Small intestine (tissue), 7 donors: ENCODE measurements at regions not wholly inside any gene's neighbourhood (a gene's known extent, or its start where the extent isn't known, plus 50 kb on each side); places are given as distances from the start of the nearest gene placed in this dataset.

ENCODE experiments used
- DNase-seq, 2 donors: peaks; one replicate each; pipeline versions ENCODE4 v3.0.0 to v3.0.0-alpha.2; 2013
- FAIRE-seq: peaks from 2 replicates; lab custom pipeline; 2012; peaks lifted over from hg19 to GRCh38; lab: Jason Lieb, UNC
- H3K27ac ChIP-seq, 3 donors: one replicate each; pipeline ENCODE4 v1.5.1; 2013; ENCODE audit warnings: low read length in 2 of 3, mild to moderate bottlenecking in 2 of 3, control low read depth in 1 of 3, inconsistent platforms in 1 of 3, low read depth in 1 of 3, moderate library complexity in 1 of 3
- H3K27me3 ChIP-seq, 3 donors: one replicate each; pipeline ENCODE4 v1.6.1; 2013; ENCODE audit warnings: low read length in 3 of 3, inconsistent platforms in 1 of 3; ENCODE audit not compliant: control insufficient read depth in 3 of 3, insufficient read depth in 3 of 3
- H3K36me3 ChIP-seq, 3 donors: one replicate each; pipeline ENCODE4 v1.6.1; 2013; ENCODE audit warnings: low read length in 3 of 3, inconsistent platforms in 1 of 3, low read depth in 1 of 3, mild to moderate bottlenecking in 1 of 3, moderate library complexity in 1 of 3; ENCODE audit not compliant: control insufficient read depth in 3 of 3, insufficient read depth in 2 of 3
- H3K4me1 ChIP-seq, 3 donors: one replicate each; pipeline ENCODE4 v1.6.1; 2013; ENCODE audit warnings: low read length in 2 of 3, inconsistent platforms in 1 of 3, low read depth in 1 of 3, mild to moderate bottlenecking in 1 of 3, moderate library complexity in 1 of 3; ENCODE audit not compliant: control insufficient read depth in 3 of 3, insufficient read depth in 2 of 3
- H3K4me3 ChIP-seq, 3 donors: one replicate each; pipeline ENCODE4 v1.5.1; 2013; ENCODE audit warnings: low read length in 3 of 3, control low read depth in 1 of 3, inconsistent platforms in 1 of 3, low read depth in 1 of 3, mild to moderate bottlenecking in 1 of 3, moderate library complexity in 1 of 3
- H3K9me3 ChIP-seq, 2 donors: one replicate each; pipeline ENCODE4 v1.6.1; 2013; ENCODE audit warnings: low read depth in 1 of 2, low read length in 1 of 2; ENCODE audit not compliant: control insufficient read depth in 2 of 2, insufficient read depth in 1 of 2
- WGBS, 3 donors: extraction: QIAGEN DNeasy Blood & Tissue Kit; methylation state at CpG; one replicate each; pipeline ENCODE4 v1.1.7; 2013; 5-methylcytosine and 5-hydroxymethylcytosine counted together
- donor health status: healthy with polysubstance abuse.
- donor health status: control.
- donor health status: control.
- donor health status: Bipolar disorder and iron deficiency.
- donor health status: healthy.

DNA sequence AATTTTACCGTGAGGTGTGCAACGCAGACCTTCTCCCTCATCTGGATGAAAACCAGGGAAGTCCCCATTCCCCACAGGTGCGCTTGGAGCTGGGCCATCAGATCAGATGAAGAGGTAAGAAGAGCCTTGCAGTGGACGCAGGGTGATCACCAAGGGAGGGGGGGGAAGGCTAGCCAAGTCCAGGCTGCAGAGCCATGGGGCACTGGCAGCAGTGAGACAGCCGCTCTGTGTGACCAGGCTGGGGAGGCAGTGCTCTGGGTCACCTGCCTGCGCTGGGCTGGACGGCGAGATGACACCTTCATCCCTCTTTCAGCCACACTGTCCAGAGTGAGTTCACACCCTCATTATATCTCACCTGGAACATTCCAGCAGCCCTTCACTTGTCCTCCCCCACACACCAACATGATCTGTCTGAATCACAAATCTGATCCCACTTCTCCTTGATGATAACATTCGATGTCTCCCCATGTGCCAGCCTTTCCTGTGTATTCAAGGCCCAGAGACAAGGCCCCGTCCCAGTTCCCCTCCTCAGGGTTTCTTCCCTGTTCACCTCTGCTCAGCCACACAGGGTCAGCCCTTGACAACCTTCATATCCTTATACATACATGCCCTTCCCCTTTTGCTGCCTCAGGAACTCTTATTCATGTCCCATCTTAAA is 65.9 kb upstream of the VASH1 start:
- WGBS, 3 donors, result 90 to 92% (median 91%) methylated on average over 6 to 10 of the region's 10 CpGs
- Histone ChIP-seq H3K36me3 (no peaks in the 10 kb centered on the region), H3K4me3 (no peak overlapping the region), H3K4me1 (no peaks in the 10 kb centered on the region), H3K27me3 (peaks cover 0 to 1% (median 0%) of the 10 kb centered on the region in 3 donors), H3K27ac (no peak overlapping the region), H3K9me3 (no peaks in the 10 kb centered on the region)
- no peak for FAIRE-seq
- DNase-seq, result no peak

DNA sequence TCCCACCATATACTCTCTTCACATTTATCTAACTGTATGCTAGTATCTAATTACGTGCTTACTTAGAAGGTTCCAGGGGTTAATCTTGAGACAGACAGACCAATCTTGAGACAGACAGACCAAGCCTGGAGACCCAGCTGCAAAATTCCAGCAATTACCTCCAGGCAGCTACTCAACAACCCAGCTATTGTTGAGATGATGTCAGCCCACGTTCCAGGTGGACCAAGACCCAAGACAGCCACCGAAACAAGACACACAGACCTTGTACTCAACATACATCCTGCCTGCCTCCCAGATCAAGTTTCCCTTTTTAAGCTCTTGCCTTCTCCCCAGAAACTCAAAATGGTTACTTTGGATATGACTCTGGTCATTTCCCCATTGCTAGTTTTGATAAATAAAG is 64.9 kb upstream of the VASH1 start:
- no peak overlapping the region for H3K27ac ChIP-seq
- H3K36me3 ChIP-seq, result no peaks in the 10 kb centered on the region
- no peaks in the 10 kb centered on the region for H3K4me1 ChIP-seq
- no peak overlapping the region for H3K4me3 ChIP-seq
- H3K9me3 ChIP-seq, result no peaks in the 10 kb centered on the region
- DNase-seq, result no peak
- H3K27me3 ChIP-seq, result no peaks in the 10 kb centered on the region
- WGBS, 3 donors, result 79 to 86% (median 83%) methylated on average over 3 of the region's 3 CpGs
- no peak for FAIRE-seq

DNA sequence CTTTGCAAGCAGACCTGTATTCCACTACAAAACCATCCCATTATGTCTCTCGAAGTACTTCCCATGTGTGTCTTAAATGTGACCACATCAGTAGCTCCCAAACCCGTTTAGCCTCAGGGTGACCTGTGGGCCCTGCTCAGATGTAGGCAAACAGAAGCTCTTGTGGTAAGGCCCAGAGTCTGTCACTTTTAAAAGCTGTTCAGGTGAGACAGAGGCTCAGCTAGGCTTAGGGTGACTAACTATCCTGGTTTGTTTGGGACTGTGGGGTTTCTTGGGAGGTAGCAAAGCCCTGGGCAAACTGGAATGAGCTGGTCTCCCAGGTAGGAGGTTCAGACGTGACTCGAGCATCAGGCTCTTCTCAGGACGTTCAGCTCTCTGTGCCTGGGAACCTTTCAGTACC is 64.5 kb upstream of the VASH1 start:
- 77 to 87% (median 82%) methylated on average over 5 of the region's 5 CpGs for WGBS, 3 donors
- DNase-seq, result no peak
- no peak for FAIRE-seq

DNA sequence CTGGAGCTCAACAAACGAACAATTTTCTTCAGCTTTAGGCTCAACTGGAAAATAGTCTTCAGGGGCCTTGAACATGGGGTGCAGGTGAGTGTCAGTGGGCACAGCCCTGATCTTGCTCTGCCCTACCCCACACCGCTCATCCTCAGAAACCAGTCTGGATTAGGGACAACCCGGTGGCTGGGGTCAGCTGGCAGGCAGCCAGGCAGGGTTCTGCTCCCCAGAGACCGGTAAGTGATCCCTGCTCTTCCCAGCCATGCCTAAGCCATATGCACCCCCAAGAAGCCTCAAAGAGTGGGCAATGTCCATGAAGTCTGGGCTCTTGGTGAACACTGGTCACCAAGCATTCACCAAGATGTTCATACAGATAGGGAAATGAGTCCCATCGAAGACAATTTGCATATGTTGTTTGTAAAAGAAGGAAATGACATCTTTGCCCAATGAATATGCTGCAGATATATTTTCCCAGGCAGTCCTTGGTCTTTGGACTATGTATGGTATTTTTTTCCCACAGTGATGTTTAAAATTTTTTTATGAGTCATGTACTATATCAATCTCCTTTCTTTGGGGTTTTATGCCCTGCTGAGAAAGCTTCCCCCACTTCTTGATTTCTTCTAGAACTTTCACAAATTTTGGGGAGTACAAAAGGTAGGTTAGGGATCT is 63.9 kb upstream of the VASH1 start:
- no peak for FAIRE-seq
- WGBS, 3 donors, result 62 to 75% (median 66%) methylated on average over 5 of the region's 5 CpGs

More for the DNA sequence above, 64.5 kb upstream of the VASH1 start:
- H3K27ac ChIP-seq, result no peak overlapping the region
- H3K4me1 ChIP-seq, result no peaks in the 10 kb centered on the region
- no peaks in the 10 kb centered on the region for H3K36me3 ChIP-seq
- no peaks in the 10 kb centered on the region for H3K27me3 ChIP-seq
- no peak overlapping the region for H3K4me3 ChIP-seq
- no peaks in the 10 kb centered on the region for H3K9me3 ChIP-seq

DNA sequence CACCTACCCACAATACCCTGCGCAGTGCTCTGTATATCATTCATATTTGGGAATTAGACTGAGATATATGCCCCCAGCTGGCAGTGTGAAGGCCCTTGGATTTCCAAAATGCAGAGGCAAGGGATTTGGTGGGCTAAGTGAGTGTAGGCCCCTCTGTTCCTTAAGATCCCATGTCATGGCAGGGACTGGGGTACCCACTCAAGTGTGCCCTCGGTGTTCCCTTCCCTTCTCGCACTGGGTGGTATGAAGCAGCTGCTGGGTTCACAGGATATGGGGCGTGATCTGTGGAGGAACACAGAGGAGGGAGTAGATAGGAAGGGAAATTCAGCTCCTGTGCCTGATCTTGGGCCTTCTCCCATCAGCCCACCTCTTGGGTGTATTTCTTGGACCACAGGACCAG is 63.1 kb upstream of the VASH1 start:
- FAIRE-seq (no peak), DNase-seq (no peak)
- WGBS, 3 donors, result 91 to 98% (median 97%) methylated on average over 4 of the region's 4 CpGs
- no peaks in the 10 kb centered on the region for H3K4me1 ChIP-seq
- no peaks in the 10 kb centered on the region for H3K27me3 ChIP-seq
- H3K9me3 ChIP-seq, result no peaks in the 10 kb centered on the region
- no peak overlapping the region for H3K27ac ChIP-seq
- H3K4me3 ChIP-seq, result no peak overlapping the region
- H3K36me3 ChIP-seq, result no peaks in the 10 kb centered on the region

More for the DNA sequence above, 63.9 kb upstream of the VASH1 start:
- Histone ChIP-seq H3K4me3 (no peak overlapping the region), H3K4me1 (no peaks in the 10 kb centered on the region), H3K36me3 (no peaks in the 10 kb centered on the region), H3K27ac (no peak overlapping the region), H3K9me3 (no peaks in the 10 kb centered on the region), H3K27me3 (no peaks in the 10 kb centered on the region)
- DNase-seq, result no peak

DNA sequence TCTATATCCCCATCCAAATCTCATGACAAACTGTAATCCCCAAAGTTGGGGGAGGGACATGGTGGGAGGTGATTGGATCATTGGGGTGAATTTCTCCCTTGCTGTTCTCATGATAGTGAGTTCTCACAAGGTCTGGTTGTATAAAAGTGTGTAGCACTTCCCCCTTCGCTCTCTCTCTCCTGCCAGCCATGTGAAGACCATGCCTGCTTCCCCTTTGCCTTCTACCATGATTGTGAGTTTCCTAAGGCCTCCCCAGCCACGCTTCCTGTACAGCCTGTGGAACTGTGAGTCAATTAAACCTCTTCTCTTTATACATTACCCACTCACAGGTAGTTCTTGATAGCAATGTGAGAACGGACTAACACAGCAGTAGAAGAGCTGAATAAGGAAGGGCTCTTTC is 62.6 kb upstream of the VASH1 start:
- 73 to 87% (median 79%) methylated on average over 2 to 3 of the region's 3 CpGs for WGBS, 3 donors
- no peak for DNase-seq
- no peaks in the 10 kb centered on the region for H3K36me3 ChIP-seq
- H3K9me3 ChIP-seq, result no peaks in the 10 kb centered on the region
- FAIRE-seq, result no peak
- no peaks in the 10 kb centered on the region for H3K4me1 ChIP-seq
- H3K27me3 ChIP-seq, result no peaks in the 10 kb centered on the region
- H3K4me3 ChIP-seq, result no peak overlapping the region
- H3K27ac ChIP-seq, result no peak overlapping the region

DNA sequence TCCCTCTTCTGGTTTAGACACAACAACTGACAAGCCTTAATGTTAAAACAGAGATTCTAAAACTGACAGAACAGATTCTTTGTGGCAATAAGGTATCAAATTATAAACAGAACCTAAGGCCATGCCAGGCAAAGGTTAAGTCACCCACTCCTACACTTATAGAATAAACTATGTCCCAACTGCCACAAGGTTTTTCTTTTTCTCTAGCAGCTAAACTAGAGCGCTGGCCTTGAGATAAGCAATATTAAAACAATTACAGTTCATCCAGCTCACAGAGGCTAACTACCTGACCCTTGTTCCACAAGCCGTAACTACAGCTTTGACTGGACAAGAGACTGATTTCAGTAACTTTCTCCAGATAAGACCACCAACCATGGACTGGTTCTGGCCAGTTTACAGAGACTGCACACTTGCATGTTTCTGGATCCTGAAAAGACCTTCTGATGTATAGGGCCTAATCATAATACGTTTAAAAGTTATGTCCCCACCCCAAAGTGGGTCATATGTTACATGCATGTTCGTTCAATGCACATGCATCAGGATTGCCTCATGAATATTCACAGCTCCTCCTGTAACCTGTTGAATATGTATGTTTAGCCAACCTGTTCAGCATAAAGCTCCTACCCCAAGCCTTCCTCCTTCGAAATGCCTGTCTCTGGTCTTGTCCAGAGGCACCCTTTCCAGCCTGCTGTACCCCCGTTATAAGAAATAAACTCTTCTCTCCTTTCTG is 61.9 kb upstream of the VASH1 start:
- WGBS, 3 donors, result 51 to 61% (median 51%) methylated on average over 6 of the region's 6 CpGs
- H3K36me3 ChIP-seq, result no peaks in the 10 kb centered on the region
- DNase-seq, result no peak
- no peak for FAIRE-seq
- no peaks in the 10 kb centered on the region for H3K9me3 ChIP-seq
- no peaks in the 10 kb centered on the region for H3K4me1 ChIP-seq
- no peaks in the 10 kb centered on the region for H3K27me3 ChIP-seq
- no peak overlapping the region for H3K27ac ChIP-seq
- H3K4me3 ChIP-seq, result no peak overlapping the region

DNA sequence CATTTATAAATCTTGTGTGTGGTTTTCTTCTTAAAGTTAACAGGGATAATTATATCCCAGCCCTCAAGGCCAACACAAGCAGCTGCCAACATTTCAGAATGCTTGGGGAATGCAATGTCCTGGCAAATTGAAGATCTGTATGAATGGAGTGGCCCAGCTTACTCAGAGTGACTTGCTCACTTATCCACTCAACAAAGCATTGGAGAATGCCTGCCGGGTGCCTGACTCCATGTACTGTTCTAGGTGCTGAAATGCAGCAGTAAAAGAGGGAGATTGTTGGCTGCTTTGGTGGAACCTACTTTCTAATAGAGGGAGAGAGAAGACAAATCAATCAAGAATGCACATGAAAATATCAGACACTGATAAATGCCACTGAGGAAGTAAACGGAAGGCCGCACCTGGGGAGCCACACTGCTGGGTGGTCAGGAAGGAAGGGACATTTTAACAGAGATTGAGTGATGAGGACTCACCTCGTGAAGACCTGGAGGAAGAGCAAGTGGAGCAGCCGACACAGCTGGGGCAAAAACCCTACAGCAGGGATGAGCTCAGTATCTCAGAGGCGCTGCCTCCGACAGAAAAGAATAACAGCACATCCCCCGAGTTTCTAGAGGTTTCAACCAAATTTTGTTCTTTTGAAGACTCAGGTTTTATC is 61.2 kb upstream of the VASH1 start:
- FAIRE-seq (no peak), DNase-seq (no peak)
- Histone ChIP-seq H3K36me3 (no peaks in the 10 kb centered on the region), H3K4me1 (no peaks in the 10 kb centered on the region), H3K27me3 (no peaks in the 10 kb centered on the region), H3K4me3 (no peak overlapping the region), H3K9me3 (no peaks in the 10 kb centered on the region), H3K27ac (no peak overlapping the region)
- WGBS, 3 donors, result 87 to 91% (median 89%) methylated on average over 8 of the region's 8 CpGs
